ENCODE measurements at regions not wholly inside any gene's neighbourhood (a gene's known extent, or its start where the extent isn't known, plus 50 kb on each side); places are given as distances from the start of the nearest gene placed in this dataset.

DNA sequence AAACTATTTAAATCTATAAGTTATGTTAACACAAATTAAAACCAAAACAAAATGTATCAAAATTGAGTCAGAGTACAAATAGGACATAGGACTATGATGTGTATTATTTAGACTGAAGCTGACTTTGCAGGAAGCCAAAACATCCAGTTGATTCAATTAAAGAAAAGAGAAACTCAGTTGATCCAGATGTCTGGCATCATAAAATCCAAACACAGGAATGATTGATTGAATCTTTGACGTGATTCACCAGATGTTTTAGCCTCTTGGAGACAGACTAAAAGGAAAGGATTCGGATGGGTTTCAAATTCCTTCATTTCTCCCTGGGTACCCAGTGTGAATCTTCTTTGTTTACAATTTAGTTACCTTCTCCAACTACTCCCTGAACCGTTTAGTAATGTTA, 272.9 kb downstream of the IRS1 start:
- no peak for TF ChIP-seq POLR2A (IDR thresholded peaks at IDR 0.05)
- TF ChIP-seq, protein P1, sequence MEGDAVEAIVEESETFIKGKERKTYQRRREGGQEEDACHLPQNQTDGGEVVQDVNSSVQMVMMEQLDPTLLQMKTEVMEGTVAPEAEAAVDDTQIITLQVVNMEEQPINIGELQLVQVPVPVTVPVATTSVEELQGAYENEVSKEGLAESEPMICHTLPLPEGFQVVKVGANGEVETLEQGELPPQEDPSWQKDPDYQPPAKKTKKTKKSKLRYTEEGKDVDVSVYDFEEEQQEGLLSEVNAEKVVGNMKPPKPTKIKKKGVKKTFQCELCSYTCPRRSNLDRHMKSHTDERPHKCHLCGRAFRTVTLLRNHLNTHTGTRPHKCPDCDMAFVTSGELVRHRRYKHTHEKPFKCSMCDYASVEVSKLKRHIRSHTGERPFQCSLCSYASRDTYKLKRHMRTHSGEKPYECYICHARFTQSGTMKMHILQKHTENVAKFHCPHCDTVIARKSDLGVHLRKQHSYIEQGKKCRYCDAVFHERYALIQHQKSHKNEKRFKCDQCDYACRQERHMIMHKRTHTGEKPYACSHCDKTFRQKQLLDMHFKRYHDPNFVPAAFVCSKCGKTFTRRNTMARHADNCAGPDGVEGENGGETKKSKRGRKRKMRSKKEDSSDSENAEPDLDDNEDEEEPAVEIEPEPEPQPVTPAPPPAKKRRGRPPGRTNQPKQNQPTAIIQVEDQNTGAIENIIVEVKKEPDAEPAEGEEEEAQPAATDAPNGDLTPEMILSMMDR (IDR thresholded peaks at IDR 0.05) = no peak
